HepG2 (cell line): ENCODE measurements at regions not wholly inside any gene's neighbourhood (a gene's known extent, or its start where the extent isn't known, plus 50 kb on each side); places are given as distances from the start of the nearest gene placed in this dataset.

Source experiments
- ATAC-seq: fragments of 200-7000 bp; cut with Tn5 transposase; 3 replicates; pipeline ENCODE4 v1.9.1; 2020; ENCODE audit warnings: mild to moderate bottlenecking, moderate library complexity
- BruUV-seq: library from RNA; stranded (reverse); fragments of 400-500 nt; replicated peaks from 2 replicates; lab custom pipeline; 2021; lab: Mats Ljungman, UMichigan
- CTCF ChIA-PET: fragments of 300-600 bp; formaldehyde crosslinking; extraction: SDS; loops from one replicate; lab custom pipeline; 2021; ENCODE audit warnings: low total read pairs, inconsistent platforms, low intra/inter-chr PET ratio; lab: Yijun Ruan, JAX
- POLR2A ChIA-PET: fragments of 350-600 bp; sonication (Branson Sonifier 250); formaldehyde crosslinking; loops from one replicate; lab custom pipeline; 2020; ENCODE audit warnings: antibody characterized with exemption, inconsistent platforms; lab: Yijun Ruan, JAX
- DNase-seq: peaks from one replicate; pipeline ENCODE4 v3.0.0-alpha.2; 2015; ENCODE audit warnings: low spot score
- FAIRE-seq: peaks from 3 replicates; lab custom pipeline; 2011; peaks lifted over from hg19 to GRCh38; lab: Jason Lieb, UNC
- H2AFZ ChIP-seq: one replicate; pipeline ENCODE4 v1.6.1; 2011; ENCODE audit warnings: low read length, inconsistent platforms
- H3K27ac ChIP-seq: fragments of 300-600 bp; 3 replicates; pipeline ENCODE4 v1.8.0; 2011; ENCODE audit warnings: mixed run types, mild to moderate bottlenecking, mixed read lengths, low read length, inconsistent platforms; ENCODE audit not compliant: insufficient read depth; ENCODE audit errors: extremely low read length
- H3K27me3 ChIP-seq, 2 experiments: fragments of 200-600 bp in 1 of 2; 2 replicates in 1 of 2; 3 replicates in 1 of 2; pipeline versions ENCODE4 v1.6.0 to v1.8.0; 2011; ENCODE audit warnings: low read length in 2 of 2, mild to moderate bottlenecking in 2 of 2, moderate library complexity in 2 of 2, inconsistent platforms in 1 of 2; ENCODE audit not compliant: insufficient read depth in 2 of 2, control insufficient read depth in 1 of 2
- H3K36me3 ChIP-seq, 2 experiments: fragments of 200-600 bp in 1 of 2; replicated peaks in 1 of 2; 2 replicates in 1 of 2; 3 replicates in 1 of 2; pipeline versions ENCODE4 v1.5.1 to v1.8.0; 2011; ENCODE audit warnings: low read length in 2 of 2, inconsistent platforms in 1 of 2; ENCODE audit not compliant: insufficient read depth in 2 of 2, control insufficient read depth in 1 of 2
- H3K4me1 ChIP-seq: 2 replicates; pipeline ENCODE4 v1.5.1; 2012; ENCODE audit warnings: low read length, inconsistent platforms; ENCODE audit not compliant: insufficient read depth
- H3K4me2 ChIP-seq: 2 replicates; pipeline ENCODE4 v1.6.0; 2011; ENCODE audit warnings: low read depth, low read length, inconsistent platforms
- H3K4me3 ChIP-seq, 3 experiments: fragments of 200-600 bp in 1 of 3; sonication (generic), shearing (Covaris generic) in 1 of 3; replicated peaks in 1 of 3; 2 replicates each; pipeline ENCODE4 v1.5.1; 2011 to 2016; ENCODE audit warnings: low read length in 3 of 3, inconsistent platforms in 2 of 3, low read depth in 2 of 3, mild to moderate bottlenecking in 2 of 3, control low read depth in 1 of 3, mixed read lengths in 1 of 3; ENCODE audit not compliant: insufficient read depth in 1 of 3
- H3K79me2 ChIP-seq: one replicate; pipeline ENCODE4 v1.6.1; 2011; ENCODE audit warnings: low read length, inconsistent platforms; ENCODE audit not compliant: insufficient read depth
- H3K9ac ChIP-seq: 2 replicates; pipeline ENCODE4 v1.6.0; 2011; ENCODE audit warnings: mild to moderate bottlenecking, low read depth, low read length, inconsistent platforms; ENCODE audit not compliant: insufficient read depth
- H3K9me3 ChIP-seq: 2 replicates; pipeline ENCODE4 v1.5.1; 2012; ENCODE audit warnings: mild to moderate bottlenecking, low read length
- H4K20me1 ChIP-seq: 2 replicates; pipeline ENCODE4 v1.6.0; 2011; ENCODE audit warnings: inconsistent platforms, mild to moderate bottlenecking, low read length, moderate library complexity; ENCODE audit not compliant: insufficient read depth
- CEBPZ ChIP-seq: IDR thresholded peaks from 2 replicates; pipeline ENCODE4 v1.6.1; 2012; ENCODE audit warnings: low read length, improper control_type of control experiment
- SMYD3 ChIP-seq: sonication (generic); formaldehyde crosslinking; IDR thresholded peaks from 2 replicates; pipeline ENCODE4 v1.8.1; 2023; ENCODE audit warnings: mild to moderate bottlenecking, missing genetic modification reagents
- SPEN ChIP-seq: sonication (generic); formaldehyde crosslinking; IDR thresholded peaks from 2 replicates; pipeline ENCODE4 v1.5.1; 2020; ENCODE audit warnings: low read depth, mild to moderate bottlenecking, missing genetic modification reagents
- TBX3 ChIP-seq: fragments of 450-650 bp; IDR thresholded peaks from 2 replicates; pipeline ENCODE4 v1.6.1; 2017; ENCODE audit warnings: antibody characterized with exemption, mild to moderate bottlenecking, inconsistent platforms, borderline replicate concordance
- THYN1 ChIP-seq: sonication (generic); formaldehyde crosslinking; IDR thresholded peaks from 2 replicates; pipeline ENCODE4 v1.8.1; 2023; ENCODE audit warnings: low read depth, mild to moderate bottlenecking, moderate library complexity, missing genetic modification reagents, borderline replicate concordance
- ZBTB42 ChIP-seq: sonication (generic); formaldehyde crosslinking; IDR thresholded peaks from 2 replicates; pipeline ENCODE4 v1.5.0; 2020; ENCODE audit warnings: mild to moderate bottlenecking, missing genetic modification reagents
- ZBTB49 ChIP-seq: sonication (generic); formaldehyde crosslinking; IDR thresholded peaks from 2 replicates; pipeline ENCODE4 v1.4.0; 2020; ENCODE audit warnings: missing genetic modification reagents, borderline replicate concordance
- ZFP62 ChIP-seq: sonication (generic); formaldehyde crosslinking; IDR thresholded peaks from 2 replicates; pipeline ENCODE4 v1.4.0; 2020; ENCODE audit warnings: missing genetic modification reagents
- ZNF160 ChIP-seq: sonication (generic); formaldehyde crosslinking; IDR thresholded peaks from 2 replicates; pipeline ENCODE4 v1.8.0; 2022; ENCODE audit warnings: mild to moderate bottlenecking, inconsistent platforms, missing genetic modification reagents
- ZNF260 ChIP-seq: sonication (generic); formaldehyde crosslinking; IDR thresholded peaks from 2 replicates; pipeline ENCODE4 v1.4.0; 2020; ENCODE audit warnings: missing genetic modification reagents, low read depth, mild to moderate bottlenecking, borderline replicate concordance
- ZNF616 ChIP-seq: sonication (generic); formaldehyde crosslinking; IDR thresholded peaks from 2 replicates; pipeline ENCODE4 v1.5.0; 2020; ENCODE audit warnings: low read depth, mild to moderate bottlenecking, missing genetic modification reagents
- ZNF646 ChIP-seq: sonication (generic); formaldehyde crosslinking; IDR thresholded peaks from 2 replicates; pipeline ENCODE4 v1.9.0; 2021; ENCODE audit warnings: mild to moderate bottlenecking, missing genetic modification reagents
- in situ Hi-C: cut with HindIII; loops from 2 replicates; pipeline ENCODE4 v1.10.0; 2017; ENCODE audit warnings: low pct_unique_long_range_greater_than_20kb; ENCODE audit not compliant: extremely low pct_ligation_motif_present
- intact Hi-C: fragments of 100-400 bp; cut with micrococcal nuclease; formaldehyde crosslinking; loops from one replicate; pipeline ENCODE4 v1.10.0; 2022; ENCODE audit not compliant: unreplicated experiment

- TF ChIP-seq ZNF160 (CRISPR knock-in tag) = no peak
These were observed 69.7 kb upstream of the FAM83B start (continued) for GRCh38 chr6:54776891-54777290.

GRCh38 chr6:54778731-54779130, 67.8 kb upstream of the FAM83B start:
- FAIRE-seq = no peak
- no peaks in the 10 kb centered on the region for H4K20me1 ChIP-seq
- no TSS peak for BruUV-seq
- no peak for TF ChIP-seq SPEN (CRISPR knock-in tag)
- TF ChIP-seq ZNF646 (CRISPR knock-in tag) = no peak
- TF ChIP-seq ZBTB49 = no peak
- no peak for TF ChIP-seq ZNF260 (CRISPR knock-in tag)
- TF ChIP-seq TBX3 = no peak
- no peak for TF ChIP-seq THYN1 (CRISPR knock-in tag)
- TF ChIP-seq ZBTB42 (CRISPR knock-in tag) = no peak
- no peak for TF ChIP-seq SMYD3
- no peak for TF ChIP-seq ZFP62 (CRISPR knock-in tag)
- no peak for TF ChIP-seq ZNF616
- no peak for TF ChIP-seq CEBPZ

More at GRCh38 chr6:54778731-54779130, 67.8 kb upstream of the FAM83B start:
- H3K27me3 ChIP-seq = no peaks in the 10 kb centered on the region
- in situ Hi-C loops (no loop called here), intact Hi-C loops (no loop called here)
- no peaks in the 10 kb centered on the region for H3K79me2 ChIP-seq
- no peak overlapping the region for H3K27ac ChIP-seq
- ChIA-PET POLR2A (no interaction called here), CTCF (no interaction called here)
- no peak overlapping the region for H2AFZ ChIP-seq
- DNase-seq = no peak
- H3K4me1 ChIP-seq = no peaks in the 10 kb centered on the region
- peaks cover 7% of the 10 kb centered on the region; the same call in 1 of the 2 replicates for H3K9me3 ChIP-seq
- no peak overlapping the region for H3K4me2 ChIP-seq
- no peak overlapping the region for H3K9ac ChIP-seq
- no peak for ATAC-seq
- no peaks in the 10 kb centered on the region for H3K36me3 ChIP-seq
- no peak overlapping the region for H3K4me3 ChIP-seq
